AG04450 (cell line): ENCODE measurements at regions not wholly inside any gene's neighbourhood (a gene's known extent, or its start where the extent isn't known, plus 50 kb on each side); places are given as distances from the start of the nearest gene placed in this dataset.

ENCODE experiments used
- CTCF ChIA-PET: fragments of 300-600, 350-600 bp; formaldehyde crosslinking; extraction: SDS; loops from one replicate; lab custom pipeline; 2022; ENCODE audit warnings: antibody characterized with exemption, inconsistent platforms; lab: Charles Lee
- POLR2A ChIA-PET: fragments of 350-600 bp; formaldehyde crosslinking; extraction: SDS; loops from one replicate; lab custom pipeline; 2021; ENCODE audit warnings: antibody characterized with exemption, inconsistent platforms; lab: Yijun Ruan, JAX
- DNase-seq: peaks from one replicate; pipeline ENCODE4 v3.0.0-alpha.2; 2011; ENCODE audit warnings: low read depth, low spot score
- H3K27ac ChIP-seq: one replicate; pipeline ENCODE4 v1.5.1; 2012; ENCODE audit warnings: low read depth, low read length, control low read depth
- H3K27me3 ChIP-seq: one replicate; pipeline ENCODE4 v1.6.0; 2012; ENCODE audit warnings: low read length; ENCODE audit not compliant: control insufficient read depth, insufficient read depth
- H3K4me3 ChIP-seq: 2 replicates; pipeline ENCODE4 v1.5.1; 2011; ENCODE audit warnings: mild to moderate bottlenecking, low read depth, low read length, control low read depth
- H3K9me3 ChIP-seq: 2 replicates; pipeline ENCODE4 v1.5.1; 2012; ENCODE audit warnings: low read length; ENCODE audit not compliant: control insufficient read depth, insufficient read depth
- TF ChIP-seq, protein P1 (sequence below): IDR thresholded peaks from 2 replicates; pipeline ENCODE4 v1.5.1; 2011; ENCODE audit warnings: low read depth, low read length, control low read depth, inconsistent platforms

DNA sequence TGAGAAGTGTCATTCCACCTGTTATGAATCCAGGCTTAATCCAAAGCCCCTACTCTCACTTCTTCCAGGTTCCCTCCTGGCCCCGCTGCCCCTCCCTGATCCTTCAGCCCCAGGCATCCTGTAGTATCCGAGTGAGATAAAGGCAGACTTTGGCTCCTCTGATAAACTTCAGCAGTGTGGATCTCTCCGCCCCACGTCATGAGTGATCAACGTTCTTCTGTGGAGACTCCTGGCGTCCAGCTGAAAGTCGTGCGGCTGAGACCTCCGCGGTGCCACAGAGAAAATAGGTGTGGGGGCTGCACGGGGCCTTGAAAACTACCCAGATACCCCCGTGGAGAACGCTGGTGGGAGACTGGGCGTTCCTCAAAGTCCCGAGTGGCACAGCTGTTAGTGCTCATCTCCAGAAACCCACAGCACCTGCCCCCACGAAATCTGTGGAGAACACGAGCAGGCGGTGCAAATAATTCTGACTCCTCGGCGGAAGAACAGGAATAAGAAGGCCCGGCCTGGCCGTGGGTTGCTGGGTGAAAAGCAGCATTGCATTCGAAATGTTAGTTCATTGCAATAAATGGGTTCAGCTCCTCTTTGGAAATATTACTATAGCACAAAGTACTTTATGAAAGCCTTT, 180.0 kb upstream of the RGS6 start:
- no peak overlapping the region for H3K4me3 ChIP-seq
- TF ChIP-seq, protein P1, sequence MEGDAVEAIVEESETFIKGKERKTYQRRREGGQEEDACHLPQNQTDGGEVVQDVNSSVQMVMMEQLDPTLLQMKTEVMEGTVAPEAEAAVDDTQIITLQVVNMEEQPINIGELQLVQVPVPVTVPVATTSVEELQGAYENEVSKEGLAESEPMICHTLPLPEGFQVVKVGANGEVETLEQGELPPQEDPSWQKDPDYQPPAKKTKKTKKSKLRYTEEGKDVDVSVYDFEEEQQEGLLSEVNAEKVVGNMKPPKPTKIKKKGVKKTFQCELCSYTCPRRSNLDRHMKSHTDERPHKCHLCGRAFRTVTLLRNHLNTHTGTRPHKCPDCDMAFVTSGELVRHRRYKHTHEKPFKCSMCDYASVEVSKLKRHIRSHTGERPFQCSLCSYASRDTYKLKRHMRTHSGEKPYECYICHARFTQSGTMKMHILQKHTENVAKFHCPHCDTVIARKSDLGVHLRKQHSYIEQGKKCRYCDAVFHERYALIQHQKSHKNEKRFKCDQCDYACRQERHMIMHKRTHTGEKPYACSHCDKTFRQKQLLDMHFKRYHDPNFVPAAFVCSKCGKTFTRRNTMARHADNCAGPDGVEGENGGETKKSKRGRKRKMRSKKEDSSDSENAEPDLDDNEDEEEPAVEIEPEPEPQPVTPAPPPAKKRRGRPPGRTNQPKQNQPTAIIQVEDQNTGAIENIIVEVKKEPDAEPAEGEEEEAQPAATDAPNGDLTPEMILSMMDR = no peak
- H3K27ac ChIP-seq = no peak overlapping the region
- no peak for DNase-seq
- no peaks in the 10 kb centered on the region for H3K27me3 ChIP-seq
- POLR2A ChIA-PET = no interaction called here
- CTCF ChIA-PET = interaction anchor here (0.6 to 7.9 kb wide), 52 partner anchors 8 to 934 kb away, joined by 3 to 108 read pairs (median 5); no protein-coding TSS in a partner anchor
- peaks cover 11% of the 10 kb centered on the region for H3K9me3 ChIP-seq

DNA sequence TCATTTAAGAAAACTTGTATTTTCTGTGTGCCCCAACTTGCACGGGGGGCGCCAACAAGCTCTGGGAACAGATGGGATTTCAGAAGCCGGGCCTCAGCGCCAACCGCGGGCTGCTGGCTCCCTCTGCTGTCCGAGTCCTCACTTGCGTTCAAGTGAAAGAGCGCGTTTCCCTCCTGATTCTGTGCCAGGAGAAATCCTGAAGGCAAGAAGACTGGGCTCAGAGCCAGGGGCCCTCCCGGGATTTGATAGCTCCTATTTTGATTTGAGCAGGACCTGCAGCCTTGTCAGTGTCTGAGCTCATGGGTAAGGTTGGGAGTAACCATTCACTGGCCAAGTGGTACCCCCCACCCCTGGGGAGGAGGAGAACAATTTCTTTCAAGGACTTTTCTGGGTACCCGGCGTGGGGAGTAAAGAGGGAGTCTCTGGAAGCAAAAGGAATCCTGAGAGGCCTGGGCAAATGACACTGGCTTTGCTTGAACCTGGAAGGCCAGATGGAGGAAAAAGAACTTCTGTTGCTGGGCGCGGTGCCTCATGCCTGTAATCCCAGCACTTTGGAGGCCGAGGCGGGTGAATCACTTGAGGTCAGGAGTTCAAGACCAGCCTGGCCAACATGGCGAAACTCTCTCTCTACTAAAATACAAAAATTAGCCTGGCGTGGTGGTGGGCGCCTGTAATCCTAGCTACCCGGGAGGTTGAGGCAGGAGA, 179.0 kb upstream of the RGS6 start:
- peak; percentile 80 for DNase-seq
- POLR2A ChIA-PET = no interaction called here
- Histone ChIP-seq H3K27me3 (no peaks in the 10 kb centered on the region), H3K9me3 (peaks cover 7% of the 10 kb centered on the region), H3K27ac (peak overlapping the region; percentile 11), H3K4me3 (no peak overlapping the region)
- TF ChIP-seq, protein P1 = peak; percentile 95
- CTCF ChIA-PET = interaction anchor here (0.5 to 7.9 kb wide), 89 partner anchors 9 to 935 kb away, joined by 3 to 108 read pairs (median 4); partner anchors contain the start of gene PCNX1

DNA sequence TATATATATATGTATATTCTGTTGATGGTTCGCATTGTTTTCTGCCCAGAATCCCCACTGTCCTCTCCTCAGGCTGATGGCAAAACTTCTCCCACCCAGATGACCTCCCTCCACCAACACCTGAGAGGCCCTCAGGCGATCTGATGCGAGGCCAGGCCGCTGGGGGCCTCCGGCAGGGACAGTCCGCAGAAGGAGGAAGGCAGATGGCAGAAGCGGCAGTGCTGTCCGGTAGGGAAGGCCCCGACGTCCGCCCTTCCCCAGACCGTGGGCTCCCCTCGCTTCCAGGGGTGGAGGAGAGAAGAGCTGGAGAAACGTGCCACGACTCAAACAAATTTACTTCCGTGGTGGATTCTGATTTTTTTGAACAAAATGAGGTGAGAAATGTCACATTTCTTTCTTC, 178.3 kb upstream of the RGS6 start:
- TF ChIP-seq, protein P1 = no peak
- DNase-seq = no peak
- H3K27me3 ChIP-seq = no peaks in the 10 kb centered on the region
- no peak overlapping the region for H3K4me3 ChIP-seq
- POLR2A ChIA-PET = no interaction called here
- no peak overlapping the region for H3K27ac ChIP-seq
- peaks cover under 1% of the 10 kb centered on the region; the same call in 1 of the 2 replicates for H3K9me3 ChIP-seq
- CTCF ChIA-PET = interaction anchor here (0.6 to 7.9 kb wide), 10 partner anchors 11 to 652 kb away, joined by 3 to 108 read pairs (median 13); no protein-coding TSS in a partner anchor

DNA sequence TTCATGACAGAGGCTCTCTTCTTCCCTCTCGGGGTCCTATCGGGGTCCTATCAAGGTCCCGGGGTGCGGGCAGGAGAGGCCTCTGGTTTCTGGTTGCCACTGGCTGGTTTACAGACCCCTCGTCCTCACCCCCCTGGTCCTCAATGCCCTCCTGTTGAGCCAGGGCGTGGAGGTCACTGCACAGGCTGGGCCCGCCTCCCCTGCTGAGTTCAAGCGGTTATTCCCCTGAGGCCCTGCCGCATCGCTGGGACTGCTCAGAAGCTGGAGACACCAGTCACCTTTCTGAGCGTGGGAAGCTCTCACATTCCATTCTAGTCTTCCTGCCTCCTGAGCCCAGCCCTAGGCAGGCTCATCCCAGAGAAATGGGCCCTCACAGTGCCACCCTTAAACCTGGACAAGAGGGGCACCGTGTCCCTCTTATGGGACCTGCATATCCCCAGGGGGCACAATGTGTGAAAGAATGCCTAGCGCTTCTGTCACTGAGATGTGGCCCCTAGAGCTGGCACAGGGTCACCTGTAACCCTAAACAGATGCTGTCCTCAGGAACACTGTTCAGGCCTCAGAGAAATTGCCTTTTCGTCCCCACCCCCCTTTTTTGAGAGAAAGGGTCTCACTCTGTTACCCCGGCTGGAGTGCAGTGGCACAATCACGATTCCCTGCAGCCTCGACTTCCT, 177.7 kb upstream of the RGS6 start:
- Histone ChIP-seq H3K4me3 (no peak overlapping the region), H3K27me3 (no peaks in the 10 kb centered on the region), H3K27ac (no peak overlapping the region), H3K9me3 (no peaks in the 10 kb centered on the region)
- DNase-seq = no peak
- POLR2A ChIA-PET = no interaction called here
- TF ChIP-seq, protein P1 = no peak
- CTCF ChIA-PET = interaction anchor here (0.6 to 7.9 kb wide), 5 partner anchors 26 to 651 kb away, joined by 3 to 108 read pairs (median 6); no protein-coding TSS in a partner anchor
